ENCODE measurements at regions not wholly inside any gene's neighbourhood (a gene's known extent, or its start where the extent isn't known, plus 50 kb on each side); places are given as distances from the start of the nearest gene placed in this dataset.

DNA sequence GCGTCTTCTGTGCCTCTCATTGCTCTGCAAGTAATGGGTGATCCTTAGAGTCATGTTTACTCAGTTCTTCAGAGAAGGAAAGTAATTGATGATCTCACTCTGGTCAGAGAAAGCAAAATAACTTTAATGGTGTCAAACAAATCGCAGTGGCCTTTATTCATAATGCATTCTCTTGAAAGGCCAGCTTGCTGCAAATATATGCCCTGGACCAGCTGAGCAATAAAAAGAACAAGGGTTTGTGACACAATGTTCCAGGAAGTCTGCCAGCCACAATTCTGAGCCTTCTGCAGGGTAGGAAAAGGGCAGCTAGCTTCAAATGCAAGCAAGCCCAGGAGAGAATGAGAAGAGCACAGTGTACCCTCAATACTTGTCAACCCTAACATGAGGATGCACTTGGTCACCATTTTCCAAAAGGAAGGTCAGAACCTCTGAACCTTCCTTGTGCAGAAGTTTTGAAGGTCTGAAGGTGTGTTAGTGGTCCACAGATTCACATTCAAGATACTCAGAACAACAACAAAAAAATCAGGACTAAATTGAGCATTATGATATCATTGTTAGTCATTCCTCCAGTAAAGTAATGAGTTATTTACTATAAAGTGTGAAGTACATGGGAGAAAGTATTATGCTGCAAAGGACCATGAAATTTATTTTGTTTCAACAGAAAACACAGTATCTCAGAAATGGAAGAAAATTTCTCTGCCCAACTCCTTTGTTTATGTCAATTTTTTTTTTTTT, 355.6 kb downstream of the PAX3 start:
- Histone ChIP-seq H4K5ac (ENCODE audit: insufficient read length, low read depth, low read length) (no peak overlapping the region), H3K56ac (replicated peaks; ENCODE audit: insufficient read length, low read depth, low read length) (no peak overlapping the region), H3K4me3 (ENCODE audit: extremely low read depth in 1 of 4, insufficient read depth in 2 of 4, low read depth in 3 of 4, low read length in 4 of 4) (no peak overlapping the region), H3K9ac (replicated peaks in 1 of 4; ENCODE audit: extremely low read depth in 1 of 4, low read depth in 3 of 4, low read length in 3 of 4) (no peak overlapping the region), H2AFZ (ENCODE audit: low read length) (no peak overlapping the region), H3K14ac (ENCODE audit: insufficient read length) (no peak overlapping the region), H4K20me1 (replicated peaks in 1 of 2; ENCODE audit: control insufficient read depth in 1 of 2, insufficient read depth in 2 of 2, low read length in 2 of 2) (no peaks in the 10 kb centered on the region), H2BK15ac (ENCODE audit: low read length) (peak overlapping the region; percentile 65; the same call in 1 of the 2 replicates), H3K23me2 (ENCODE audit: low read depth, low read length) (no peaks in the 10 kb centered on the region), H2BK120ac (replicated peaks; ENCODE audit: low read depth, low read length) (no peak overlapping the region), H3K27ac (ENCODE audit: low read depth, low read length) (no peak overlapping the region), H4K8ac (ENCODE audit: extremely low read depth, insufficient read depth, low read length) (no peak overlapping the region), H3K18ac (ENCODE audit: extremely low read depth, low read length) (peak overlapping the region; percentile 63; the same call in 1 of the 2 replicates), H3K27me3 (replicated peaks in 1 of 4; ENCODE audit: control insufficient read depth in 3 of 4, extremely low read depth in 1 of 4, insufficient read depth in 3 of 4, low read length in 3 of 4) (no peaks in the 10 kb centered on the region), H2BK20ac (ENCODE audit: low read length) (no peak overlapping the region; the same call in 1 of the 2 replicates), H3K79me2 (ENCODE audit: control insufficient read depth in 1 of 2, insufficient read depth in 2 of 2, low read length in 2 of 2) (no peaks in the 10 kb centered on the region), H2BK12ac (ENCODE audit: low read depth, low read length) (no peak overlapping the region; the same call in 1 of the 2 replicates), H3K4me2 (ENCODE audit: insufficient read depth in 1 of 2, low read depth in 2 of 2, low read length in 2 of 2) (no peak overlapping the region), H3K4me1 (replicated peaks in 1 of 4; ENCODE audit: control insufficient read depth in 3 of 4, insufficient read depth in 4 of 4, low read length in 3 of 4) (no peaks in the 10 kb centered on the region), H3K23ac (ENCODE audit: insufficient read length) (no peak overlapping the region), H3K9me3 (ENCODE audit: insufficient read depth in 2 of 2, low read depth in 1 of 2, low read length in 1 of 2) (peaks cover 3 to 6% of the 10 kb centered on the region in 2 experiments; a peak in 1 of 4 replicates), H4K91ac (replicated peaks; ENCODE audit: insufficient read length, low read length) (no peak overlapping the region), H3K79me1 (ENCODE audit: low read depth, low read length) (no peaks in the 10 kb centered on the region), H2AK5ac (ENCODE audit: low read depth, low read length) (no peak overlapping the region), H3K36me3 (ENCODE audit: control insufficient read depth in 2 of 4, insufficient read depth in 4 of 4, low read length in 3 of 4) (no peaks in the 10 kb centered on the region; a peak in 1 of 8 replicates), H2BK5ac (ENCODE audit: low read depth, low read length) (0 out of 2 replicates have a peak overlapping the region, but pooled peaks have one; percentile 45), H3K4ac (replicated peaks; ENCODE audit: insufficient read length, low read depth, low read length) (no peak overlapping the region)
- DNase-seq (ENCODE audit: low read depth in 1 of 2, low spot score in 2 of 2) (no peak), FAIRE-seq (no peak)
- ChIA-PET CTCF (ENCODE audit: partially characterized antibody) (interaction anchor here (1.2 kb wide), 1 partner anchor 1238 kb away, joined by 3 read pairs; no protein-coding TSS in a partner anchor), POLR2A (ENCODE audit: partially characterized antibody) (no interaction called here)
- WGBS, 2 experiments (ENCODE audit: extremely low coverage in 1 of 2, insufficient coverage in 1 of 2, insufficient read length in 1 of 2, insufficient replicate concordance in 2 of 2, low coverage in 1 of 2, low lambda C conversion rate in 2 of 2, missing lambda C conversion rate in 1 of 2) = 86% methylated on average over 2 of the region's 2 CpGs; no CpG with 5 or more reads in 1 of the 2 experiments
- TF ChIP-seq YY1 (IDR thresholded peaks at IDR 0.05; ENCODE audit: low read depth, low read length) (no peak), SIRT6 (IDR thresholded peaks at IDR 0.05; ENCODE audit: low read length) (no peak), POLR2AphosphoS5 (IDR thresholded peaks at IDR 0.05; ENCODE audit: low read depth, low read length) (no peak), POU5F1 (IDR thresholded peaks at IDR 0.05; ENCODE audit: low read depth, low read length) (no peak), NANOG (IDR thresholded peaks at IDR 0.05; ENCODE audit: insufficient read depth, low read depth, low read length, poor library complexity, severe bottlenecking) (no peak)

All from H1 (cell line).